Right atrium auricular region (tissue), 2 donors: ENCODE measurements at regions not wholly inside any gene's neighbourhood (a gene's known extent, or its start where the extent isn't known, plus 50 kb on each side); places are given as distances from the start of the nearest gene placed in this dataset.

Experiments
- DNase-seq: peaks from one replicate; pipeline ENCODE4 v3.0.0-alpha.2; 2019; ENCODE audit warnings: low spot score
- H3K27ac ChIP-seq, 2 donors: fragments of 200-600 bp; sonication (generic); 1 replicate in 1 of 2; 2 replicates in 1 of 2; pipeline ENCODE4 v1.5.1; 2016 to 2019
- H3K27me3 ChIP-seq, 2 donors: fragments of 200-600 bp; sonication (generic); one replicate each; pipeline versions ENCODE4 v1.5.1 to v1.6.0; 2017 to 2019
- H3K36me3 ChIP-seq: fragments of 200-600 bp; sonication (generic); one replicate; pipeline ENCODE4 v1.5.1; 2016
- H3K4me1 ChIP-seq, 2 donors: fragments of 200-600 bp; sonication (generic); one replicate each; pipeline versions ENCODE4 v1.5.1 to v1.6.0; 2017 to 2019
- H3K4me3 ChIP-seq, 2 donors: fragments of 200-600 bp; sonication (generic); 1 replicate in 1 of 2; 2 replicates in 1 of 2; pipeline ENCODE4 v1.5.1; 2017 to 2019; ENCODE audit warnings: mild to moderate bottlenecking in 1 of 2, moderate library complexity in 1 of 2
- H3K9me3 ChIP-seq, 2 donors: fragments of 200-600 bp; sonication (generic); one replicate each; pipeline ENCODE4 v1.5.1; 2019
- CTCF ChIP-seq, 2 donors: fragments of 200-600 bp; sonication (generic); IDR thresholded peaks; one replicate each; pipeline ENCODE4 v1.5.1; 2019; ENCODE audit warnings: antibody characterized with exemption in 2 of 2

DNA sequence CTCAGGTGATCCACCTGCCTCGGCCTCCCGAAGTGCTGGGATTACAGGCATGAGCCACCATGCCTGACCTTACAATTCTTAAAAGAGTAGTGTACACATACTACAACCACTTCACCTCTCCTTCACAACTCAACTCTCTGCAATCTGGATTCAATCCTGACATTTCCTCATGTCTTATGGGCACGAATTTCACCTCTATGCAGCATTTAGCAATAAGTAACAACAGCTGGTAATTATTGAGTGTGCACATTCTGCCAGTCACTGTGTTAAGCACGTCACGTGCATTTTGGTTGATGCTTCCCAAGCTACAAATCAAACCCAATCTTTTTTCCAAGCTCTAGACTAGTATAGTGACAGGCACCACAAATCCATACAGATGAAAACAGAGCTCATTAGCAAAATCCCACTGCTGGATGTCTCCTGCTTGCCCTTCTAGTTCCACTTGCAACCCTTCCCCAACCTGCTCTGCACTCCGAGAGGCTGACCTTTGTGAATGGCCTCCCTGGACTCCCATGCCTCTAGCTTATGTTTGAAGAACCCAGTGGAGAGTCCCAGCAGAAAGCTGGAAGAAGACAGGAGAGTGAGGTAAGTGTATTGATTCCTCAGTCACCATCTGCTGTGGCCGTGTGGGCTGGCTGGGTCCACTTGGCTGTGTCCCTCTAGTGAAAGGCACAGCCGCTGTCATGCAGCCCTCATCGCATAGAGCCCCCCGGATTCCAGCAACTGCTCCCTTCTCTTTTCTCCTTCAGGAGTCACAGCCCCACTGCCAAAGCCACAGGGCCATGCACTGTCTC is 176.5 kb downstream of the MEX3B start:
- Histone ChIP-seq H3K9me3 (no peaks in the 10 kb centered on the region), H3K4me3 (no peak overlapping the region), H3K36me3 (no peaks in the 10 kb centered on the region), H3K4me1 (no peaks in the 10 kb centered on the region), H3K27me3 (no peaks in the 10 kb centered on the region), H3K27ac (no peak overlapping the region)
- DNase-seq: no peak
- TF ChIP-seq CTCF (IDR thresholded peaks at IDR 0.05): no peak

GRCh38 chr15:81865850-81866537 is 179.8 kb downstream of the MEX3B start:
- Histone ChIP-seq H3K9me3 (no peaks in the 10 kb centered on the region), H3K4me1 (no peaks in the 10 kb centered on the region), H3K4me3 (no peak overlapping the region), H3K27me3 (no peaks in the 10 kb centered on the region), H3K27ac (no peak overlapping the region), H3K36me3 (no peaks in the 10 kb centered on the region)
- TF ChIP-seq CTCF (IDR thresholded peaks at IDR 0.05): no peak
- no peak for DNase-seq

- Histone ChIP-seq H3K4me3 (no peak overlapping the region), H3K9me3 (no peaks in the 10 kb centered on the region), H3K36me3 (no peaks in the 10 kb centered on the region), H3K27me3 (no peaks in the 10 kb centered on the region), H3K27ac (no peak overlapping the region), H3K4me1 (no peaks in the 10 kb centered on the region)
- no peak for DNase-seq
- TF ChIP-seq CTCF (IDR thresholded peaks at IDR 0.05): no peak
These were observed 182.7 kb downstream of the MEX3B start for GRCh38 chr15:81863162-81863561.

GRCh38 chr15:81859737-81860516 is 185.9 kb downstream of the MEX3B start:
- Histone ChIP-seq H3K27ac (no peak overlapping the region), H3K9me3 (no peaks in the 10 kb centered on the region), H3K27me3 (no peaks in the 10 kb centered on the region), H3K4me1 (no peaks in the 10 kb centered on the region), H3K4me3 (no peak overlapping the region), H3K36me3 (no peaks in the 10 kb centered on the region)
- no peak for TF ChIP-seq CTCF (IDR thresholded peaks at IDR 0.05)
- no peak for DNase-seq

GRCh38 chr15:81858586-81858985 is 187.2 kb downstream of the MEX3B start:
- Histone ChIP-seq H3K27me3 (no peaks in the 10 kb centered on the region), H3K9me3 (no peaks in the 10 kb centered on the region), H3K36me3 (no peaks in the 10 kb centered on the region), H3K4me3 (no peak overlapping the region), H3K4me1 (no peaks in the 10 kb centered on the region), H3K27ac (no peak overlapping the region)
- no peak for DNase-seq
- TF ChIP-seq CTCF (IDR thresholded peaks at IDR 0.05): no peak
